GM21717 (cell line): ENCODE measurements at regions not wholly inside any gene's neighbourhood (a gene's known extent, or its start where the extent isn't known, plus 50 kb on each side); places are given as distances from the start of the nearest gene placed in this dataset.
A peak's percentile ranks its signal among the peaks of the same experiment; 100 is the strongest.

ENCODE experiments used
- ATAC-seq: cut with Tn5 transposase; IDR thresholded peaks from one replicate; pipeline ENCODE4 v1.9.1; 2021; ENCODE audit warnings: mild to moderate bottlenecking, moderate library complexity; ENCODE audit not compliant: unreplicated experiment

DNA sequence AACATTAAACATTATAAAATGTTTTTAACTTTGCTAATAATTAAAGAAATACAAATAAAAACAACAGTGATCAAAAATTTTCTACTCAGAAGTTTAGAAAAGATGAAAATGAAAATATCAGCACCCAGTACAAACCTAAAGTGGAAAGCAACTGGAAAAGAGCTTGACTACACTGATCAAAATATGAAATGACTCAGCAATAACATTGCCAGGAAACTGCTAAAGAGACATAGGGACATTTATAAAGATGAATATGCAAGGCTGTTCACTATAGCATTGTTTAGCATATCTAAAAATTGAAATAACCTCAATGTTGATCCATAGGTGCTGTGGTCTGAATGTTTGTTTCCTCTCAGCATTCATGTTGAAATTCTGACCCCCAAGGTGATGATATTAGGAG, 88.5 kb upstream of the NOCT start:
- ATAC-seq, result no peak

DNA sequence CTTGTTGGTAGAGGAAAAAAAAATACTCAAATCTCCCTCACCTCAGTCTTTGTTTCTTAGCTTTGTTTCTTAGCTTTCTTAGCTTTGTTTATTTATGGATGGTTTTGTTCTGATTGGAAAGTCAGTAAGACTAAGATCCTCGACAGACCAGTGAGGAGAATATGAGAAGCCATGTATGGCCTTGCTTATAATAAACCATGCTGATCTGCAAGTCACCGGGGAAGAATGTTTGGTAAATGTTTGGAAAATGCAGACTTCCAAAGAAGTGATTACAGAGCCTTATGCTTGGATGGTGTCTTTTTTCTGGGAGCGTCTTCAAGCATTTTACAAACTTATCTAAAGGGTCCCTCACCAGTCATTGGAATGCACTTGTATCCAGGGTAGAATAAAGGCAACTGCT, 90.1 kb upstream of the NOCT start:
- ATAC-seq, result no peak

DNA sequence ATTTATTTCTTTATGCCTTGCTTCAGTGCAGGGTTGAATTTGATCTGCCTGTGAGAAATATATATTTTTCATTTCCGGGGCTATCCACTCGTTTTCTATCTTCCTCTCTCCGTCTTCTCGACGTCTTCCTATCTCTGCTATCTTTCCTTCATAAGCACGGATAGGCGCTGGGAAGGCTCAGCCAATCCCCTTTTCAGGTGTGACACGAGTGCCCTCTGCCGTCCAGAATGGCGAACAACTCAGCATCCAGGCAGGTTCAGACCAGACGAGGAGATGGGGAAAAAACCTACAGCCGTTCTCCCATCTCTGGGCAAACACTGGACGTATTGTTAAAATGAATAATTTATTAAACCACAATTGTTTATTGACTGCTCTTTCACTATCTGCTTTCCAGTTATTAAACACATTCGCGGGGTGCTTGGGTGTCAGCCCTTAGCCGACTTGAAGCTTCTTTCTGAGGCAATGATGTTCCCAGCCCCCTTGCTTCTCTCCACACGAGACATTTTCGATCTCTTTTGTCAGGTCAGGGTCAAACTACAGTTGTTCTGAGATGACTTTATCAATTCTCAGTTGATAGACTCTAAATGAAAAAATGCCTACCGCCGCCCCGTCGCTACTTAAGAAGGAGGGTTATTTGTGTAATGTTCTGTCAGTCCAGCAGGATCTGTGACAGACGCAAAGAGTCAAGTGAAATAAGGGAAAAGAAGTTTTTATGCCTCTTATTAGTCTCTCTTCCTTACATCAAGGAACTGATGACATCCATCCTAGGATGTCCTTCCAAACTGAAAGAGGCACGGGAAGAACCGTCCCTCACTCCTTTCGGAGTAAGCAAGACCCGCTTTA, 96.3 kb upstream of the NOCT start:
- ATAC-seq, result no peak

DNA sequence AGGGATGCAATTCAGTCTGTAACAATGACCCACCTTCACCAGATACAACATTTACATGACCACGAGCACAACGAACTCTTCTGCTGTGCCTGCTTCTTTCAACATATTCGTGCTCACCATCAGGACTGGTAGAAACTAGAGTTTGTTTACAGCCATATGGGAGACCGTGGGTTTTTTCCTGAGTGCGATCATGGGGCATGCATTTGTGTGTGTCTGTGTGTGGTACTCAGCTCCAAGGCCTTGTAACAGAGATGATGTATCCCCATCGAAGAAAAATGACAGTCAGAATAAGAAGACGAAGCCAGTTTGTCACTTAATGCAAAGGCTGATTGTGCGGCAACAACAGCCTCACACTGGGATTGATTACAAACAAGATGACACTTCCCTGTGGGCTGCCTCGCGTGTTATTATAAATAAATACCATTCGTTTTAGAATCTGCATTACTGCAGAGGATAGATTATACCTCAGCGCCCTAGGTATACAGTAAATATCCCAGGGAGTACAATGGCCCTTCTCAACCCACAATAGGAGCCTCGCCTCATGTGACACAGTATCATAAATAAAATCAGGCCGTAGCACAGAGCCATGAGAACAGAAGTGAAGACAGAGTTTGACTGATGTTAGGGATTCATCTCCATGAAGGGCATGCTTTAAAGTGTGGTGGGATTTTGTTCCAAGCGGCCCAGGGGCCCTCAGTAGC, 97.3 kb upstream of the NOCT start:
- ATAC-seq, result no peak

DNA sequence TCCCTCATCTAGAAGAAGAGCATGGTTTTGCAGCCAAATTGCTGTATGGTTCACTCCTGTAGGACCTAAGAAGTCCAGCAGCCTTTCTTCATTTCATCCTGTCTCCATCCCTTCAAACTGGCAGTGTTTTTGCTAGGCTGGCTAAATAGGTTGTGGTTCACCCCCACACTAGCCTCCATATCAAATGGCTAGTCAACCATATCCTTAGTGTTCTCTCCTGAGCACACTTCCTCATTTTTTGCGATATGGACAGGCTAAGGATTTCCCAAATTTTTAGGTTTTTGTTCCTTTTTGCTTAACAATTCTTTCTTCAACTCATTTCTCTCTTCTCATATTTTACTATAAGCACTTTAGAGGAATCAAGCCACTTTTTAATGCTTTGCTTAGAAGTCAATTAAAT, 98.8 kb upstream of the NOCT start:
- ATAC-seq, result no peak

DNA sequence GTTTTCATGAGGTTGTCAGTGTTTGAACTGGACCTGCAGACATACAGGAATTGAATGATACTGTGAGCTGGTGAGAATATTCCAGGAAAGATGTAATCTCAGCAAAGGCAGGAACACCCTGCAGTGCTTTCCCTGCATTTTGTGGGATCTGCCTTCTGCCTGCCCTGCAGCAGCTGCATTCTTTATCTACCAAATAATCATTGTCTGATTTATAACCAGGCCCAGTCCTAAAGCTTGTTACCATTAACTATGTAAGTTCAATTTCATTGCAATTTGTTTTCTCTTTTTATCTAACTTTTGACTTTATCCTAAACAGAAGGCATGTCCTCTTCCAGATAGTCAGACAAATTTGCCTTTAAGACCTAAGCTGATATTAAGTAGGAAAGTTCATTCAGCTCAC, 99.8 kb upstream of the NOCT start:
- no peak for ATAC-seq

DNA sequence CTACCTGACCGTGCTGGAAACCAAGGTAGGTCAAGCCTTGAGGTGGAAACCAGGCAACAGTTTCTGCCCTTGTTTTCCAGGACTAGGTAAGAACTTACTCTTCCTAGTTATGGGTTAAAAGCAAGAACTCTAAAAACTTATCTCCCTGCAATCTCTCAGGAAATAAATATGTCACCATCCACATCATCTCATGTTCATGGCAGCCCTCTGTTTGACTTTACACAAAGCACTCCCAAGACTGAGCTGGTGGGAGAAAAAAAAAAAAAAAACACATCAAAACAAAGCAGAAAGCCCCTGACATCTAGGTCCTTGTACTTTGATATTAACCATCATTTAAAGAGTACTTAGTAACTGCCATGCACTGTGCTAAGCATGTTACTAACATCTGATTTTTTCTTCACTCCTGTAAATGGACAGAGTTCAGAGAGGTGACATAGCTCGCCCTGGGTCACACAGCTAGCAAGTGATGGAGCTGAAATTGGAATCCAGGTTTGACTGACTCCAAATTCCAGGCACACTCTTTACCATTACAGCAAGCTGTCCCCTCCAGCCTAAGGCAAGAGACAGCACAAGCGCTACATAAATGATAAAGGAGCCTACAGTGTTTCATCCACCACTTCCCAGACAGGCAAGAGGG, 102.8 kb upstream of the NOCT start:
- ATAC-seq, result no peak

DNA sequence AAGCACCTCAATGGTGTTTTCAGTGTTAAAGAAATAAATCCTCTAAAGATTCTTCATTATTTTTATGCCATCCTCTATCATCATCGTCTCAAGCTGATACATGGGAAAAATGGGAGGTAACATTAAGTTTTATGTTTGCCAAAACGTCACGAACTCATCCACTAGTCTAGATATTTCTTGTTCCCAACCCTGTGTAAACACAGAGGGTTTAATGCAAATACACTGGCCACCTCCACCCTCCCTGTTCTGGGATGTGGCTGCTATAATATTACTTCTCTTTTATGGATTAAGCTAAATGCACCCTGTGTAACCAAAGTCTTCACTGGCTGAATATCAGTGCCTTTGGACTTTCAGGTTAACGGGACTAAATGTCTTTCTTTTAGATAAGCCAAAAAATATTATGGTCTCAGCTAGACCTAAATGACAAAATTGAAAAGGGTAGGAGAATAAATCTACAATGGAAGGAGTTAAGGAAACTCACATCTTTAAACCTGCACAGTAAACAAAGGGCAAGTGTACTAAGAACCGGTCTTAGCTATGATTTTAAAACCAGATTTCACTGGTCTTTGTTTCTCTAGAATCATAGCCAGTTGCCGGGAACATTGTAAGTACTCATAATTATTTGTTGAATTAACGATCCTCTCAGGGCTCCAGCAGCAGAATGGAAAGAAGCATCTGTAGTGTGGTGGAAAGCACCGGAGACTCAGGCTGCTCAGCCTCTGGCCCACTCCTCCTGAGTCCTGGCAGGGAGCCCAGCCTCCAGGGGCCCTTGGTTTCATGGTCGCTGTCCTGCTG, 103.5 kb upstream of the NOCT start:
- ATAC-seq, result no peak

DNA sequence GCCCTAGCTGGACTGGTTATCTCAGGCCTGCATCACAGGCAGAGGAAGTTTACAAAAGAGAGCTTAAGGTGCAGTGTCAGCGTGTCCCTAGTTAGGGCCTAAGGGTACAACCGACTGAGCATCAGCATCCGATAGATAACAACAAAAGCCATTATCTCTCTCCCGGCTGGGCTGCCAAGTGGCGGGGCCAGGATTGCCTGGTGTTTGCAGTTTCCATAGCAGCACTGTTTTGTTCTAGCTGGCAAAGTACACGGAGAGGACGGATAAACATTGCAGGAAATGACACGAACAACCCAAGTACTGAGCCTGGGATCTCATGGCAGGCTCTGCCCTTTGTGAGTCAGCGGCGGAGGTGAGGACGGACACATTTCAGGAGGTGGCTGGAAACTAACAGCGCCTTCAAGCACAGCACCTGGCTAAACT, 104.7 kb upstream of the NOCT start:
- no peak for ATAC-seq

DNA sequence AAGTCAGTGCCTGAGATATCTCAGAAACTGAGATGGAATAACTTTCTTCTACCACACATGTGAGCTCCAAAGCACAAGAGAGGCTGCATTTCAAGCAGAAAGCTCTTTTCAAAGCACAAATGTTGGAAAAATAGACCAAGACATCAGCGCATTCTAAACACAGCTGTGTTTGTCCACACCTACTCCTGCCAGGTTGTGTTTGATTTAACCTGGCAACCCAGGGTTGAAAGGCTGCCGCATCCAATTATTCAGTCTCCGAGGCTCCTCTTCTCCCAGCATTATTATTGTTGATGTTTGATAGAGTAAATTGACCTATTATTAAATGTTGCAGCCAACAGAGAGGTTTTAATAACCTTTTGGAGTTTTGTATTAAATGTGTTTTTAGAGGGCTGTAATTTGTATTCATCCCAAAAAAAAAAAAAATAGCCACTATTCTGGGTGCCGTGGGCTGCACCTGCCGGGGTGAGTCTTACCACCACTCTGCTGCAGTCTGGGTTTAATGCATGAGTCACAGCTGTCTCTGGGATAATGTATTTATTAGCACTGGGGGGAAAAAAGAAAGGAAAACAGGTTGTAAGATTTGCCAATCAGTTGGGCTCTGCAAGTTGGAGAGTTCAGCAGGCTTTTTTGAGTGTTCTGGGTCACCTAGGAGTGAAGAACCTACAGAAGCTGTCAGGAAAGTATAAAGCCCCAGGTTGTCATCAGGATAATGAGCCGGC, 105.2 kb upstream of the NOCT start:
- no peak for ATAC-seq

DNA sequence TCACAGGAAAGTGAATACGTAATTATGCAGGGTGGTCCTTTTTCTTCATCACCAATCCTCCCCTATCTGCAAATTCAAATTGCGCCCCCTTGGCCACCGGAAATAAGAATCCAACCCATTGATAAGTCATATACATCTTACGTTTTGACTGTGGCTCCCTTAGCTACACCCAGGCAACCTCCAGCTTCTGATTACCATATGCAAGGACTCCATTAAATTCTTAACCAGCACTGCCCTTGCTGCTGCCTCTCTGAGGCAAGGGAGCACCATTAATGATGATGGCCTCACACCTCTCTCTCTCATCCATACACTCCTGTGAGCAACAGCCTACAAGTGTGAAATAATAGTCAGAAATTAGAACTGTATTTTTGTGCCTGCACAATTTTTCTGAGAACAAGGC, 106.0 kb upstream of the NOCT start:
- no peak for ATAC-seq

DNA sequence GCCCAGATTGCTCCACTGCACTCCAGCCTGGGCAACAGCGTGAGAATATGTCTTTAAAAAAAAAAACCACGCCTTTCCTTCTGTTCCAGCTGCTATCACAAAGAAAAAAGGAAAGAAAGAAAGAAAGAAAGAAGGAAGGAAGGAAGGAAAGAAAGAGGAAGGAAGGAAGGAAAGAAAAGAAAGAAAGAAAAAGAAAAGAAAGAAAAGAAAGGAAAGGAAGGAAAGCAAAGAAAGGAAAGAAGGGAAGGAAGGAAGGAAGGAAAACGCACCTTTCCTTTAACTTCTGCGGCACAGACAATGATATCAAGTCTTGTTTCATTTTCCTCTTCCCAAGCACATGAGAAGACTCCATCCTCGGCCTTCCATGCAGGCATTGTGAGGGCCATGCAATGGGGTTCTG, 107.4 kb upstream of the NOCT start:
- no peak for ATAC-seq

DNA sequence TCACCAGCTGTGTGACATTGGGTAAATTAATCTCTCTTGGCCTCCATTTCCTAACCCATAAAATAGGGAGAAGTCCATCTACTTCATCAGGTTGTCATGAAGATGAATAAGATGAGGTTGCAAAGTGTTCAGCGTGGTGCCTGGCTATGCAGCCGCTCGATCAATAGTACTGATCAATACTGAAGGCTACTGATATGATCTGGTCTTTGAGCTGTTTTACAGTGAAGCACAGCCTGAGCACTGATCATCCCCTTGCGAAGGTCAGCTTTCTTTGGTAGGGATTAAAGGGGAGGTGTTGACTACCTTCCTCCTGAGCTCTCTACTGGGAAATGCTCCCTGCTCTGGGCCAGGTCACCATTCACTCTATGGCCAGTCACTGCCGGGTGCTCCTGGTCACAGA, 108.4 kb upstream of the NOCT start:
- ATAC-seq, result no peak

DNA sequence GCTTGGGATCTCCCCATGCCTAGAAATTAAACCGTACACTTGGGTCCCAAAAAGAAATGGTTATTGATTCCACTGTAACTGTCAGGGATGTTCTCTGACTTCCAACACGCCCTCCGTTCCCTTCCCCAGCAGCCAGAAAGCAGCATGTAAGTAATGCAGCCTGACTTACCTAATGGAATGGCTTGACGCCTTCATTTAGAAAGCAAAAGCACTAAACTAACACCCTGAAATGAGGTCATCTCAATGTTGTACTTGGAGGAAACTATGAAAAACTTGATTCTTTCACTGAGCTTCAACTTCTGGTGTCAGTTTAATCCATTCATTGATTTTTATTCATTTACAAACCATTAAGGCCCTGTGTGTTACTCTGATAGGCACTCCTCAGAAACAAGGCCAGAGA, 110.8 kb upstream of the NOCT start:
- peak; percentile 53 for ATAC-seq

DNA sequence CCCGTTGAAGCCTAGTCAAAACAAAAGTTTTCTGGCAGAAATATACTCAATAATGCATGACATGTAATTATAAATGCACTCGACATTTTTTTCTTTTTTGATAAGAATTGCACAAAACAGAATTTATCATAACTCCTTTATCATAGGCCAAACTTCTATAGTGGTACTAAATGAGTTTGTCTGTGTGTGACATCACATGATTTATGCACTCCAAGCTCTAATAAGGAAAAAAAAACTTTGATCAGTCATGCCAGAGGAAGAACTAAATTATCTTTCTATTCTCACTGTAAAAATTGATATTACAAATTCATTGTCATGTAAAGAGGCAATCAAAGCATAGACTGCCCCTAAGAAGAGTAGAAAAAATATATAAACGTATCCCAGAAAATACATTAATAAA, 112.4 kb upstream of the NOCT start:
- ATAC-seq, result no peak

DNA sequence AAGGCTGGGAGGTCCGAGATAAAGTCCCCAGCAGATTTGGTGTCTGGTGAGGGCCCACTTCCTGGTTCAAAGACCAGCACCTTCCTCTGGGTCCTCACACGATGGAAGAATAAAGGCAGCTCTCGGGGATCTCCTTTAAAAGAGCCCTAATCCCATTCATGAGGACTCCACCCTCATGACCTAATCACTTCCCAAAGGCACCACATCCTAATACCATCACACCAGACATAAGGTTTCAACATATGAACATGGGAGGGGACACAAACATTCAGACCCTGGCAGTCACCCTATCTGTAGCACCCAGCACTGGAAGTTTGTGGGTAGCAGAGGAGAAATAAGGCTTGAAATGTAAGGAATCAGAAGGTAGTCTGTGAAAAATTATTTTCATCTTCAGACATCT, 112.9 kb upstream of the NOCT start:
- ATAC-seq, result no peak

DNA sequence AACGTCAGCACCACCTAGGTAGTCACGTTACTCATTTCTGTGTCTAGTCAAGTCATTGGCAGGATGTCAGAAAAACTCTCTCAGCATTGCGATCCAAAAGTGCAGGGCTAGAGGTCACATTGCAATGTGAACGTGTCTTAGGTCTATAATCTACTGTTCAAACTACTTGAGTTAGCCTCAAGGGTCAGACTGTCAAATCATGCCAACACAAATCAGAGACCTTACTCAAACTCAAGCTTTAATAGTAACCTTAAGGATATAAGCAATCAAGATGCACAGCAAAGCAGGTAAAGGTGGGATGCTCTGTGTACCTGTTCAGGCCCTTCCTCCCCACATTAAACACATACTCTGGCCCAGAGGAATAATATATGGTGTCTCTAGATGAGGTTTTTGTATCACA, 114.4 kb upstream of the NOCT start:
- ATAC-seq, result no peak

DNA sequence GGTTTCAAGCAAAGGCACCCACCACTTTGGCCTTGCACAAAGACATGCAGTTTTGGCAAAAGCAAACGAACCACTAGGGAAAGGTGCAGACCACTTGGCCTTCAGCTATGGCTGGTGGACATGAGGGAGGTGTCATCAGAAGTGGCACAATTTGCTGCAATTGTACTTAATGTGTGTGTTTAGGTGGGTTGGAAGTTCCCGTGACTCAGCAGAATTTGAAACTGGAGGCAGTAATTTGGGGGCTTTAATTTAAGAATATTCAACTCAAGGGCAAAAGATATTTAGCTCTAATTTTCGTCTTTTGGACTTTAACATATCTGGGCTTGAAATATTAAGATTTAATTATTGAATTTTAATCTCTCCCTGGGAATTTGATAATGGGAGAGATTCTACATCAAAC, 115.6 kb upstream of the NOCT start:
- no peak for ATAC-seq

DNA sequence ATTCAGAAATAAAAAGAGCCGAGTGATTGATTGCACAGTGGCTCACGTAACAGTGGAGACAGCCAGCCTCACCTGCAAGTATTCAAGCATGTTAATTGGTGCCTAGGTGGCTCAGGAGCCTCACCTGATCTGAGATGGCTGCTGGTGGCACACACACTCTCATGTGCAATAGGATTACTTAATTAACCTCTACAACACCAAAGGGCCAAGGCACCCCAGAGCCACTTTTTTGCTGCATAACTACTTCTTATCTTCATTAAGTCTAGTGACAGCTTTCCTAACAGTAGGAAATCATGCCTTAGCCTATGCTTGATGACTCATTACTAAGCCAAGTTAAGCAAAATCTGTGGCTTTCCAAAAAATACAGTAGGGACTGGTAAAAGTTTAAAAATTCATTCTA, 117.3 kb upstream of the NOCT start:
- ATAC-seq, result no peak

DNA sequence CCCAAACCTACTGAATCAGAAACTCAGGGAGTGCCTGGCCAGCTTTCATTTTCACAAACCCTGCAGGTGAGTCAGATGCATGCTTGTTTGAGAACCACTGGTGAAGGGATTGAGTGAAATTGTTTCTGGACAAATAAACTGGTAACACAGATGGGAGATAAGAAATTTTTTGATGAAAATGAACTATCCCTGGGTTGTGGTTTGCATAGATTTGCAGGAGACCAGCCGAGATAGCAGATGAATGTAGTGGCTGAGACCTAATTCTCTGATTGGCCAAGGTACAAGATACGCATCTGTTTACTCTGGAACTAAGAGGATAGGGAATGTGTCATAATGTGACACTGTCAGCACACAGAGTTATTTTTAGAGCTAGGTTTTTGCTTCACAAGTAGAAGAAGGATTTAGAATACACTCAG, 117.8 kb upstream of the NOCT start:
- ATAC-seq, result no peak

DNA sequence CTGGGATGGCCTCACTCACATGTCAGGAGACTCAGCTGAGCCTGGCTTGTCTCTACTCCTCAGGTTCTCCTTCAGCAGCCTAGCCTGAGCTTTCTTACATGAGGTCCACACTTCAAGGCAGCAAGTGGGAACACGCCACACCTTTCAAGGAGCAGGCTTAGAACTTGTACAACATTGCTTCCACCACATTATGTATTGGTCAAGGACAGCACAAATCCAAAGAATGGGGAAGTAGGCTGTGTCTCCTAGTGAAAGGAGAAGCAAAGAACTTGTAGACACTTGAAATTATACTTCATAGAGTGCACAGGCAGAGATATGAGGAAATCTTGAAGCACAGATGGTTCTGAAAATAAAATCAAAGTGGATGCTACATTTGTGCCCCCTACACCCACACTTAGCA, 120.9 kb upstream of the NOCT start:
- no peak for ATAC-seq
